ENCODE measurements at regions not wholly inside any gene's neighbourhood (a gene's known extent, or its start where the extent isn't known, plus 50 kb on each side); places are given as distances from the start of the nearest gene placed in this dataset.

DNA sequence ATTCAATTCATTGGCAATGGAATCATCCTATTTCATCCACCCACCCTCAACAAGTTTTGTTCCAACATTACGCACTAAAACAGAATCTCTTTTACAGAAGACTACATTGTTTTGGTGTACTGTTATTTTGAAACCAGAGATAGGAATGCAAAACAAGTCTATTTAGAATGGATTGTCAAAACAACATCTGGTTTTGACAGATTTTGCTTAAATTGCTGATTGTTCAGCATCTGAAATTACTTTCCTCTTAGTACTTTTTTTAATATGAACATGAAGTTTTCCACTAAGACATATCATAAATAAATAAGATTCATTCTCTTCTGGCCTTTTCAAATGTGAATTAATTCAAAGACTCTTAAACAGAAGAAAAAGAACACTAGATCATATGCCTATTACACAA is 323.9 kb upstream of the TFPI start:
- TF ChIP-seq MYC (IDR thresholded peaks at IDR 0.05; ENCODE audit: low read depth, low read length): no peak
- TF ChIP-seq, protein P1, sequence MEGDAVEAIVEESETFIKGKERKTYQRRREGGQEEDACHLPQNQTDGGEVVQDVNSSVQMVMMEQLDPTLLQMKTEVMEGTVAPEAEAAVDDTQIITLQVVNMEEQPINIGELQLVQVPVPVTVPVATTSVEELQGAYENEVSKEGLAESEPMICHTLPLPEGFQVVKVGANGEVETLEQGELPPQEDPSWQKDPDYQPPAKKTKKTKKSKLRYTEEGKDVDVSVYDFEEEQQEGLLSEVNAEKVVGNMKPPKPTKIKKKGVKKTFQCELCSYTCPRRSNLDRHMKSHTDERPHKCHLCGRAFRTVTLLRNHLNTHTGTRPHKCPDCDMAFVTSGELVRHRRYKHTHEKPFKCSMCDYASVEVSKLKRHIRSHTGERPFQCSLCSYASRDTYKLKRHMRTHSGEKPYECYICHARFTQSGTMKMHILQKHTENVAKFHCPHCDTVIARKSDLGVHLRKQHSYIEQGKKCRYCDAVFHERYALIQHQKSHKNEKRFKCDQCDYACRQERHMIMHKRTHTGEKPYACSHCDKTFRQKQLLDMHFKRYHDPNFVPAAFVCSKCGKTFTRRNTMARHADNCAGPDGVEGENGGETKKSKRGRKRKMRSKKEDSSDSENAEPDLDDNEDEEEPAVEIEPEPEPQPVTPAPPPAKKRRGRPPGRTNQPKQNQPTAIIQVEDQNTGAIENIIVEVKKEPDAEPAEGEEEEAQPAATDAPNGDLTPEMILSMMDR (IDR thresholded peaks at IDR 0.05; ENCODE audit: low read depth, low read length): no peak

Measured in NB4 (cell line).